Mucosa of stomach (tissue), 1 donor: ENCODE measurements at regions not wholly inside any gene's neighbourhood (a gene's known extent, or its start where the extent isn't known, plus 50 kb on each side); places are given as distances from the start of the nearest gene placed in this dataset.
"Not testable (repeated sequence)": the region's sequence is repeated elsewhere in the genome, so short reads cannot be mapped to it uniquely, and the experiment has no call there.

Experiments used
- H3K27me3 ChIP-seq: one replicate; pipeline ENCODE4 v1.7.0; 2013; ENCODE audit warnings: mild to moderate bottlenecking, low read length; ENCODE audit not compliant: control insufficient read depth, insufficient read depth
- H3K36me3 ChIP-seq: one replicate; pipeline ENCODE4 v1.7.0; 2013; ENCODE audit warnings: low read length; ENCODE audit not compliant: control insufficient read depth, insufficient read depth
- H3K4me1 ChIP-seq: one replicate; pipeline ENCODE4 v1.7.0; 2013; ENCODE audit warnings: mild to moderate bottlenecking, low read length; ENCODE audit not compliant: control insufficient read depth, insufficient read depth
- H3K4me3 ChIP-seq: one replicate; pipeline ENCODE4 v1.7.0; 2013; ENCODE audit warnings: low read length
- H3K9ac ChIP-seq: one replicate; pipeline ENCODE4 v1.7.0; 2013; ENCODE audit warnings: mild to moderate bottlenecking, low read length, moderate library complexity
- H3K9me3 ChIP-seq: one replicate; pipeline ENCODE4 v1.7.0; 2013; ENCODE audit warnings: mild to moderate bottlenecking, low read length, moderate library complexity; ENCODE audit not compliant: control insufficient read depth
- donor health status: Pancreatic carcinoma.

GRCh38 chr6:156205678-156206077 lies 571.5 kb upstream of the ARID1B start:
- no peaks in the 10 kb centered on the region for H3K36me3 ChIP-seq

DNA sequence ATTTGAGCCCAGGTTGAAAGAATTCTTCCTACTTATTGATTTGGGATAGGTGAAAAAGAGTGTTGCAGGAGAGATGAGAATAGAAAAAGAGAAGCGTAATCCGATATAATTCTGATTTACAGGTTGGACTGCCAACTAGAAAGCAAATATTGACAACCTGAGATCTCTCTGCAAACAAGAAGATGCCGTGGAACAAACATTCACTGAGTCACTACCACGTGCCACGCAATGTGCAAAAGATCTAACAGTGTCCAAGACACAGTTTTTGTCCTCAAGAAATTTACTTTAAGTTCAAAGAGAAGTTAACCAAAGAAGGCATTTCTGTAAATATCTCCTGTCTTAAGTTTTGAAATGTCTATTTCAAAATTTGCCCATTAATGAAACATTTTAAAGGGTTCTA lies 578.0 kb upstream of the ARID1B start:
- Histone ChIP-seq H3K27me3 (no peaks in the 10 kb centered on the region), H3K4me1 (no peaks in the 10 kb centered on the region), H3K4me3 (no peak overlapping the region), H3K36me3 (no peaks in the 10 kb centered on the region), H3K9ac (no peak overlapping the region), H3K9me3 (no peaks in the 10 kb centered on the region)

More at GRCh38 chr6:156205678-156206077, 571.5 kb upstream of the ARID1B start:
- Histone ChIP-seq H3K4me3 (no peak overlapping the region), H3K4me1 (no peaks in the 10 kb centered on the region), H3K27me3 (no peaks in the 10 kb centered on the region), H3K9ac (no peak overlapping the region), H3K9me3 (no peaks in the 10 kb centered on the region)

GRCh38 chr6:156197513-156197912 lies 579.7 kb upstream of the ARID1B start:
- Histone ChIP-seq H3K9ac (no peak overlapping the region), H3K27me3 (no peaks in the 10 kb centered on the region), H3K9me3 (no peaks in the 10 kb centered on the region), H3K36me3 (no peaks in the 10 kb centered on the region), H3K4me3 (no peak overlapping the region), H3K4me1 (no peaks in the 10 kb centered on the region)

DNA sequence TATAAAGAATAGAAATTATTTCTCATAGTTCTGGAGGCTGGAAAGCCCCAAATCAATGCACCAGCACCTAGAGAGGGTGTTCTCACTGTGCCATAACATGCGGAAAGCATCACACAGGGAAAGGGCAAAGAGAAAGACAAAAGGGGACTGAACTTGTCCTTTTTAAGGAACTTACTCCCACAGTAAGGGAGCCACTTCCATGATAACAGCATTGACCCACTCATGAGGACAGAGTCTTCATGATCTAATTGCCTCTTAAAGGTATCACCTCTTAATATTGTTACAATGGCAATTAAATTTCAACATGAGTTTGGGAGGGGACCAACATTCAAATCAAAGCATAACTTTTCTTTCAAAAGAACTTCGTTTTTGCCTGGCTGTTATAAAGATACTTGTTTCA lies 582.2 kb upstream of the ARID1B start:
- Histone ChIP-seq H3K4me3 (no peak overlapping the region), H3K27me3 (no peaks in the 10 kb centered on the region), H3K9me3 (no peaks in the 10 kb centered on the region), H3K9ac (no peak overlapping the region), H3K4me1 (no peaks in the 10 kb centered on the region), H3K36me3 (no peaks in the 10 kb centered on the region)

GRCh38 chr6:156193381-156193780 lies 583.8 kb upstream of the ARID1B start:
- no peaks in the 10 kb centered on the region for H3K4me1 ChIP-seq
- no peaks in the 10 kb centered on the region for H3K27me3 ChIP-seq
- H3K36me3 ChIP-seq: no peaks in the 10 kb centered on the region
- H3K9ac ChIP-seq: no peak overlapping the region
- H3K9me3 ChIP-seq: no peaks in the 10 kb centered on the region
- H3K4me3 ChIP-seq: no peak overlapping the region

- H3K4me1 ChIP-seq: no peaks in the 10 kb centered on the region
- no peaks in the 10 kb centered on the region for H3K9me3 ChIP-seq
- no peak overlapping the region for H3K4me3 ChIP-seq
- H3K27me3 ChIP-seq: no peaks in the 10 kb centered on the region
- H3K9ac ChIP-seq: no peak overlapping the region
- no peaks in the 10 kb centered on the region for H3K36me3 ChIP-seq
These were observed 585.3 kb upstream of the ARID1B start for GRCh38 chr6:156191895-156192294.

GRCh38 chr6:156191390-156191789 lies 585.8 kb upstream of the ARID1B start:
- not testable (repeated sequence) for H3K36me3 ChIP-seq, H3K9ac ChIP-seq

DNA sequence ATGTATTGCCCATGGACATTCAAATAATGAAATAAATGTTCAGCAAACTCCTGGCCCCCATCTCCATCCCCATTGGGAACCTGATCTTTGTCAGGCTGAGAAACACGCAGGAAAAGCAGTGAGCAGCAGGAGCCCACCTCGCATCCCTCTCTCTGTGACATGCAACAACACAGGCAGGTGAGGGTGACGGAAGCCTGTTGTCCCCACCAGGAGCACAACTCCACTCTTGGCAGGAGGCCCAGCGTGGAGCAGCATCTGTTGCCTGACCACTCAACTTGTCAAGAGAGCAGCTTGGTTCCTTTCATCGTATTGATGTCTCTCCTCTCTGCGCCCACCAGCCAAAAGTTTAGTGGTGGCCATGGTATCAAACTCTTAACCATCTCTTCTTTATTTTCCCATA lies 586.9 kb upstream of the ARID1B start:
- no peaks in the 10 kb centered on the region for H3K27me3 ChIP-seq
- no peaks in the 10 kb centered on the region for H3K36me3 ChIP-seq
- H3K9me3 ChIP-seq: no peaks in the 10 kb centered on the region

More at GRCh38 chr6:156191390-156191789, 585.8 kb upstream of the ARID1B start:
- H3K27me3 ChIP-seq, H3K4me1 ChIP-seq, H3K9me3 ChIP-seq, H3K4me3 ChIP-seq: not testable (repeated sequence)

DNA sequence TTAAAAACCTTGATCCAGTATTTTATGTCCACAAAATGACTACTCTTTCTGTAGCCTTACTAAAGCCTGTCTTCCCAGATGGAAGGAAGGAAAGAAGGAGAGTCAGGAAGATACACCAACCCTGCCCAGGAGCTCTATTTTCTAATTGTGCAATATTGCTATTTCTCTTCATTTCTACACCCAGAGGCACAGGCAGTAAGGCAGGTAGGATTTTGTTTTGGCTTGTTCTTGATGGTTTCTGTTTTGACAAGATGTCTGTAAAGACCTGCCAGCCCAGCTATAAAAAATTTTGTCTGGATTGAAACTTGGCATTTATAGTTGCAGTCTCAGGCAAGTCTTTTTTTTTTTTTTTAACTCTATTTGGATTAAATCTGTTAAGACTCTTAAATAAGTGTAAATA lies 587.5 kb upstream of the ARID1B start:
- Histone ChIP-seq H3K36me3 (no peaks in the 10 kb centered on the region), H3K27me3 (no peaks in the 10 kb centered on the region), H3K4me3 (no peak overlapping the region), H3K4me1 (no peaks in the 10 kb centered on the region), H3K9ac (no peak overlapping the region), H3K9me3 (no peaks in the 10 kb centered on the region)

More for the DNA sequence above, 586.9 kb upstream of the ARID1B start:
- Histone ChIP-seq H3K4me3 (no peak overlapping the region), H3K4me1 (no peaks in the 10 kb centered on the region), H3K9ac (no peak overlapping the region)

DNA sequence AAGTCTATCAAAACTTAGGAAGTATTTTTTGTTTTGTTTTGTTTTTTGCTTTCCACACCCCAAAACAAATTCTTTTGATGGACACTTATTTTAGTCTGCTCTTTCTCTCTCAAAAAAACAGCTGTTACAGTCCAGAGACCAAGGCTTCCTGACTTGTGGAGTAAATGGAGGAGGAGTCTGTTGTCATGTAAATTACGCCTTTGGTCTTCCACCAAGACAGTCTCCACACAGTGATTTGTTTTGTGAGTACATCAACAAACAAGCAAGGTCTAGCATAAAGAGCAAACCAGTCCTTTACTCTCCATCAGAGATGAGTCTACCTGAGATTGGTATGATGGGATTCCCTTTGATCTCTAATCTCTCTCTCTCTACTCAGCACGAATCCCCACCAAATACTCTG lies 588.0 kb upstream of the ARID1B start:
- H3K27me3 ChIP-seq: no peaks in the 10 kb centered on the region
- H3K4me3 ChIP-seq: no peak overlapping the region
- H3K9ac ChIP-seq: no peak overlapping the region
- H3K9me3 ChIP-seq: no peaks in the 10 kb centered on the region
- H3K36me3 ChIP-seq: no peaks in the 10 kb centered on the region
- H3K4me1 ChIP-seq: no peaks in the 10 kb centered on the region

DNA sequence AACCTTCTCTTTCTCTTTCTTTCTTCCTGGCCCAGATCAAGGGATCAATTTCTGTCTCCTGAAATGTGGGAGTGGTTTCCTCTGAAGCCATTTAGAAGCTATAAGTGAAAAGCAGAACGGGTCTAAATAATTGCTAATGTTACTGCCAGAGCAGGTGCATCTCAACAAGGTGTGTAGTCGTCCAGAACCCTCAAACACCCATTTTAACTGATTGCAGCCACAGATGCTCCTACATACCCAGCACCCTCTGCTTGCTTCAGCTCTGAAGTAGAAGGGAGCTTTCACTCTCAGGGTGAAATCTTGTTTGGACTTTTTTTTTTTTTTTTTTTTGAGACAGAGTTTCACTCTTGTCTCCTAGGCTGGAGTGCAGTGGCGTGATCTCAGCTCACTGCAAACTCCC lies 592.1 kb upstream of the ARID1B start:
- Histone ChIP-seq H3K4me1 (no peaks in the 10 kb centered on the region), H3K9me3 (no peaks in the 10 kb centered on the region), H3K9ac (no peak overlapping the region), H3K27me3 (no peaks in the 10 kb centered on the region), H3K4me3 (no peak overlapping the region), H3K36me3 (no peaks in the 10 kb centered on the region)

GRCh38 chr6:156183678-156184077 lies 593.5 kb upstream of the ARID1B start:
- H3K36me3 ChIP-seq: no peaks in the 10 kb centered on the region
- no peak overlapping the region for H3K4me3 ChIP-seq
- no peak overlapping the region for H3K9ac ChIP-seq
- H3K4me1 ChIP-seq: no peaks in the 10 kb centered on the region
- no peaks in the 10 kb centered on the region for H3K27me3 ChIP-seq
- H3K9me3 ChIP-seq: no peaks in the 10 kb centered on the region

- Histone ChIP-seq H3K9ac (no peak overlapping the region), H3K36me3 (no peaks in the 10 kb centered on the region), H3K27me3 (no peaks in the 10 kb centered on the region), H3K4me1 (no peaks in the 10 kb centered on the region), H3K4me3 (no peak overlapping the region), H3K9me3 (no peaks in the 10 kb centered on the region)
These were observed 594.8 kb upstream of the ARID1B start for GRCh38 chr6:156182356-156182755.
